Stromal cell of bone marrow (primary cell): ENCODE measurements at regions not wholly inside any gene's neighbourhood (a gene's known extent, or its start where the extent isn't known, plus 50 kb on each side); places are given as distances from the start of the nearest gene placed in this dataset.
A peak's percentile ranks its signal among the peaks of the same experiment; 100 is the strongest.

Source experiments
- DNase-seq: peaks from one replicate; pipeline ENCODE4 v3.0.0-alpha.2; 2012; ENCODE audit warnings: low read depth

DNA sequence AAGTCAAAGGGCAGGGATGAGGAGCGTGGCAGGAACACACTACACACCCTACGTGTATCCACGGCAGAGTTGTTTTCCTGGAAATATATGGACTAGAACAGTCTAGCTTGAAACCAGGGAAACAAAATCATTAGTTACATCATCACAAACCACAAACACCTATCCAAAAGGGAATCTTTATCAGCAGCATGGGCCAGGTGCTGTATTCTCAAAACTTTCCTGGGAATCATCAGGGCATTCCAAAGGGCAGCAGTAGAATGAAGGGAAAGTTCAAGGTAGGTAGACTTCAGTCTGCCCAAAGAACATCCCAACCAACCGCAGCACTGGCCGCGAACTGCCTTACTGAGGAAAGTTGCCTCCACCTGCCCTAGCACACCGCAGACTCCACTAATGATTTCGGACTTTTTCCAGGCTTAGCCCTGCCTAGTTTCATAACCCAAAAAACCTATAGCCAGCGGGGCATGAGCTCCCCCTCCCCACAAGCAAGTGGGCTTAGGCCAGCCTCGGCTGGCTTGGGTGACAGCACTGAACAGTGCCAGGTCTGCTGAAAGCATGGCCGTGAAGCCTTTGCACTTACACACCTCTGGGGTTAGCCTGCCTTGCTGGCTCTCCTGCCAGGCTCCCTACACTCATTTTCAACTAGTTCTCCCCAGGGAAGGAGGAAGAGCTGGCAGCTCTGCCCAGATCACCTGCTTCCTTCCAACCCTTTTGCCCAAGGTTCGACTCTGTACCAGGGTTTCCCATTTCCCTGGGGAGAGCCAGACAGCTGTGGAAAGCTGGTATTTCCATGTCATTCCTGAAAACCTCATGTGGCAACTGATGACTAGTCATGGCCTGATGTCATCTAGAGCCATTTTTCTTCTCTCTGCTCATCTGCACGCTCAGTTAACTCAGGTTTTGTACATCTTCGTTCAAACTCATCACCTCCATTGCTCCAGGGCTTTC lies 77.3 kb upstream of the UBAC2 start:
- no peak for DNase-seq

DNA sequence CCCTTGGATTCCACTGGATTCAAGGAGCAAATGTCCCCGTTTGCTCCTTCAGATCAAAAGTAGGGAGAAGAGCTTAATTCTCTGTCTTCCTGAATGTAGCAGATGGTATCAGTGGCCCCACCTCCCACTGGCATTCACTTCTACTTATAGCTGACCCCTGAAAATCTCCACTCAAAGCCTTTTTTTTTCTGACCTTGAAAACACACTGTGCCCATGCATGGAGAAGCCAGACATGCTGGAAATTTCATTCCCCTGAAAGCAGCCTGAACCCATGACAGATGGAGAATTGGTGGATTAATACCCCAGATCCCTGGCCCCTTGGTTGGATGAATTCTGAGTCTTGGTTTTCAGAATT lies 76.6 kb upstream of the UBAC2 start:
- no peak for DNase-seq

DNA sequence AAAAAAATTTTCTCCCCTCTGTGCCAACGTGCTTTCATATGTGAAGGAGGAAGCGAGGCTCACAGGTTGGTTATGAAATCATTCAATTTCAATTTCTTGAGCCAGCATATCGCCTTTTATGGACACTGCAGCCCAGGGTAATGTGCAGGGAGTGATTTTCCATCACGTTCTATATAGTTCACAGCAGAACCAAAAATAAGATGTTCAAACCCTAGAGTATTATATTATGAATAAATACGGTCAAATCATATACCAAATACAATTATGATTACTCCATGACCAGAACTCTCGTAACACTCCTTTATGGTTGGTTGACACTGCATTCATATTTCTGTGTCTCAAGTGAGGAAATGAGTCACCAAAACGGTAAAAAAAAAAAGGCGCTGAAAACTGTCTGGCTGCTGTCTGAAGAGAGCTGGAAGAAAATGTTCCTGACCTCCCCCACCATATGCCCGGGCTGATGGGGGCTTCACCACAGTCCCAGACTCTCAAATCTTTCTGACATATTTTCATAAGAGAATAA lies 75.8 kb upstream of the UBAC2 start:
- DNase-seq, result peak; percentile 56

DNA sequence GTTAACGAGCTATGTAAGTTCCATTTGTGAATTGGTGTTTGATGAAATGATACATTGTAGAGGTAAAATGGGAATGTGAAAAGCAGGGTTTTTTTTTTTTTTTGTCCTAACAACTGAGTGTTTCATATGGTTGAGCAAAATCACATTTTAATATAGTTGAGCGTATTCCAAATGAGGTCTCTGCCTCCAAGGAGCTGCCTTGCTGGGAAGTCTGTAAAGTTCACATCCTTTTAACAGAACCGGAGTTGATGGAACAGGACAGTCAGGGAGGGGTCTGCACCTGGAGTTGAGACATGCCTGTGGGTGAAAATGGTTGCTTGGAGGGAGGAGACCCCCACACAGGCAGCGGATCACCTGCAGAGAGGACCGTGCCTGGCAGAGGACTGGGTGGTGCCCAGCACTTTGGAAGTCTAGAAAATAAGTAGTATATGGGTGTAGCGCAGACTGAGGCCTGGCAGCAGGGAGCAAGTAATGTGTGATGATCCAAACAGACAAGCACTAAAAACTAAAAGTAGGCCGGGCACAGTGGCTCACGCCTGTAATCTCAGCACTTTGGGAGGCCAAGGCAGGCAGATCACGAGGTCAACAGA lies 75.2 kb upstream of the UBAC2 start:
- DNase-seq, result no peak

DNA sequence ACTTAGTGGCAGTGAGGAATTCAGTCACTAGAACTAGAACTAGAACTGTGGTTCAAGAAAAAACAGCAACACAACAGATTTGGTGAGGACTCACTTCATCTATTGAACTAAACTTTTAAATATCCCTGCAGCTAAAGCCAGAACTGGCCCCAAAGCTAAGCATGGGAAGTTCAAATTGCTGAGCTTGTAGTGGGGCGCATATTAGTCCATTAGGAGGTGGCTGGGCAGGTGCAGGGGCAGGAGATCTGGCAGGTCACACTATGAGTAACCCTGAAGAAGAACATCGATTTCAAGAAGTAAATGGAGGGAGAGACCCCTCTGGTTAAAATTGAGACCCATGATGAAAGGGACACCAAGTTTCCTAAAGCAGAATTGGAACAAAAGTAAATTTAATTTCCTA lies 73.8 kb upstream of the UBAC2 start:
- DNase-seq, result no peak

DNA sequence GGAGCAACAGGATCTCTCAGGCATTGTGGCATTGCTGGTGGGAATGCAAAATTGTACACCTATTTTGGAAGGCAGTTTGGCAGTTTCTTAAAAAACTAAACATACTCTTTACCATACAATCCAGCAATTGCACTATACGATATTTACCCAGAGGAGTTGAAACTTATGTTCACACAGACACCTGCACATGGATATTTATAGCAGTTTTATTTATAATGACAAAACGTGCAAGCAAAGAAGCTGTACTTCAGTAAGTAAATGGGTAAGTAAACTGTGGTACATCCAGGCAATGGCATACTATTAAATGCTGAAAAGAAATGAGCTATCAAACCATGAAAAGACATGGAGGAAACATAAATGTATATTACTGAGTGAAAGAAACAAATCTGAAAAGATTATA lies 71.6 kb upstream of the UBAC2 start:
- DNase-seq, result no peak

DNA sequence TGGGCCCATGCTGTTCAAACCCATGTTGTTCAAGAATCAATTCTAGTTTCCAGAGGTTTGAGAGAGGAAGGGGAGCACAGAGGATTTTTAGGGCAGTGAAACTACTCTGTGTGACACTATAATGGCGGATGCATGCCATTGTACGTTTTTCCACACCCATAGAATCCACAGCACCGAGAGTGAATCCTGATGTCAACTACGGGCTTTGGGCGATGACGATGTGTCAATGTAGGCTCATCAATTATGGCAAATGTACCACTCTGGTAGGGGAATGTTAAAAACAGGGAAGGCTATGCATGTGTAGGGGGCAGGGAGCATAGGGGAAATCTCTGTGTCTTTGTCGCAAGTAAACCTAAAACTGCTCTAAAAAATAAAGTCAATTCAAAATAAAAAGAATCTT lies 70.7 kb upstream of the UBAC2 start:
- DNase-seq, result no peak

DNA sequence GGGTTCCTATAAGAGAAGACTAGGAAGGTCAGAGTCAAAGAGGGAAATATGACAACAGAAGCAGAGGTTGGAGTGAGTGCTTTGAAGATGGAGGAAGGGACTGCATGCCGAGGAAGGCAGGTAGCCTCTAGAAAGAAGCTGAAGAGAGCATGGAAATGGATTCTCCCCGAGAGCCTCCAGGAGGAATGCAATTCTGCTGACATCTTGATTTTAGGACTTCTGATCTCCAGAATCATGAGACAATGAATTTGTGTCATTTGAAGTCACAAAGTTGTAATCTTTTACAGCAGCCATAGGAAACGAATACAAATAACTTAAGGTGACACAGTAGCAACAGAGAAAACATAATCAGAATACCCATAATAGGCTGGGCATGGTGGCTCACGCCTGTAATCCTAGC lies 69.2 kb upstream of the UBAC2 start:
- DNase-seq, result no peak

DNA sequence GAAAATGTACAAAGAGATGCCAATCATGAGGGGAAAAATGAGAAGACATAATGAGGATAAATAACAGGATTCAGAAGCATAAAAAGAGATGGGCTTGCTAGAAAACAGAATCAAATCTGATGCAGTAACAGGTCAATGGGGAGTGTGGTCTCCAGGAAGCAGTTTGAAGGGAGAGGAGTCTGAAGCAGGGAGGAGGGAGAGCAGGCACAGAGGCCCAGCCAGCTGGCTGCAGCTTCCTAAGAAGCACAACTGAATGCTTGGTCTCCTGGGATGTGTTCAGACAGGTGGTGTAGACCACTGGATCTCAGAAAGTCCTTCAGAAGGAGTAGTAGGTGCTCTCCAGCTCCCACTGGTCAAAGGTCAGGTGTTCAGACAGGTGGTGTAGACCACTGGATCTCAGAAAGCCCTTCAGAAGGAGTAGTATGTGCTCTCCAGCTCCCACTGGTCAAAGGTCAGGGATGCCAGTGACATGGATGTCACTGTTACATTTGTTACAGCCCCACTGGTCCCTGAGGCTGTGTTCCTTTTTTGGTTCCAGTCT lies 68.3 kb upstream of the UBAC2 start:
- no peak for DNase-seq

DNA sequence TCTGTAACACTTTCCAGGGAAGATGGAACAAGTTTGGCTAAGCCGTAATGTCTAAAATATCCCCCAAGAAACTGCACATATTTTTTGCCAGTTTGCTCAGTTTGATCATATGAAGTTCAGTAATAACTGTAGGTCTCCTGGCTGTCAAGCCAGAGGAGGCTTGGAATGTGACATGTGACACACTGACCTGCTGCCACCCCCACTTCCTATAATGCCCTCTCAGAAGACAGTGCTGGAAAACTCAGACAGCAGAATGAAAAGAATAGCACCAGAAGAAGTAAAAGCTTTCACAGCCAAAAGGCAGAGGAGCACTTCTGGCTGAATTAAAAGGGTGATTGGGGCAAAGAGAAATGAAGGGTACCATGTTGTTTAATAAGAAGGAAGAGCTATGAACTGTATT lies 67.4 kb upstream of the UBAC2 start:
- no peak for DNase-seq

DNA sequence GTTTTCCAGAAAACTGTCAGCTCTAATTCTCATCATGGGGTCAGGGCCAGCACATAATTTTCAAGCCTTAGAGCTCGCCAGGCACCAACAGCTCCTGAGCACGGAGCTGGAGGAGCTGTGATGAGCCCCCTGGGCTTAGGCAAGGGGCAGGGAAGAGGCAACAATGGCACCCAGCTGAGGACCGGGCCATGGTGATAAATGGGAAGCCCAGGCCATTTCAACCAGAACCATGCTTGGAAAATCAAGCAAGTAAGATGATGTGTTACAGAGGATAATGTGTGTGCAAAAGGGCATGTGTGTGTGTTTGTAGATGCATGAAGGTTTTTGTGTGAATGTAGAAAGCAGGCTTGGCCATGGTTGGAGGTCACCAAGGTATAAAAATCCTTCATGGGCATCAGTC lies 66.8 kb upstream of the UBAC2 start:
- no peak for DNase-seq

DNA sequence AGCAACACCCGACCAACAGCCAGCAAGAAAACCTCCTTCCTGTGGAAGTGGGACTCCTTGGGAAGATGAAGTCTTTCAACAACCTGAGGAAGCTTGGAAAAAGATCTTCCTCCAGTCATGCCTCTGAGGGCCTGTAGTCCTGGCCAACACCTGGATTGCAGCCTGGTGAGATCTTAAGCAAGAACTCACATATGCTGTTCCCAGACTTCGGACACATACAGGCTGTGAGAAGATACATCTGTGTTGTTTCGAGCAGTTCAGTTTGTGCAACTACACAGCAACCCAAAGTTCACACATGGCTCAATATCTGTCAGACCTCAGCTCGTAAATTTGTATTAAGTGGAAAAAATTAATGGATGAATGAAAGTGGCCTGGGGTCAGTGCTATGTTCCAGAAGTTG lies 65.1 kb upstream of the UBAC2 start:
- DNase-seq, result no peak

DNA sequence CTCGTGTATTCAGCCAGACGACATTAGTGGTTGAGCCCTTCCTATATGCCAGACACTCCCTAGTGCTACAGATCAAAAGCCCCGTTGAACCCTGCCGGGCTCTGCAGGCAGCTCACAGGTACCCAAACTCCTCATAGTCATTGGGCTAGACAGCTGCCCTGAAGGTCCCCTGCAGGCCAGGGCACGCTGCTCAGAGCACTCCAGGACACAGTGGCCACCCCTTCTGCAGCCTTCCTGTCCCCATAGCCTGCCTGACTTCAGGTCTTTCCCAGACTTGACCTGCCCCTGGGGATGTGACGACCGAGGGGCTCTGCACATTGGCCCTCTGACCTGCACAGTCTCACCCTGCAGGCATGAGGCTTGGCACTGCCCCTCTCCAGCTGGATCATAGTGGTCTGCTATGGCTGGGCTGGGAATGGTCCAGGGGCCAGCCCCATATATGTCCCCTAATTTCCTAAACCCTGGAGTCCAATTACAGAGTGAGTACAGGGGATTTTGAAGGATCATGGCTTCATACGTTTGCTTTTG lies 64.2 kb upstream of the UBAC2 start:
- no peak for DNase-seq

DNA sequence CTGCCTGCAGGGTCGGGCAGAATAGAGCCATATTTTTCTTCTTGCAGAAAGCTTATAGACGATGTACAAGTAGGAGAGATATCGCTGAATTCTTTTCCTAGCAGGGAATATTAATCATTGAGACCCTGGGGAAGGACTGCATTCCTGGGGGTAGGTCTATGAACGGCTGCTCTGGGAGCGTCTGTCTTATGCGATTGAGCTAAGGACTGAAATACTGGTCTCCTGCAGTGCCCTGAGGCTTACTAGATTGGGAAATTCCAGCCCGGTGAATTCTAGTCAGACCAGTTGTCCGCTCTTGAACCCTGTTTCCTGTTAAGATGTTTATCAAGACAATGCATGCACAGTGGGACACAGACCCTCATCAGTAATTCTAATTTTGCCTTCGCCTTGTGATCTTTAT lies 59.8 kb upstream of the UBAC2 start:
- DNase-seq, result no peak

DNA sequence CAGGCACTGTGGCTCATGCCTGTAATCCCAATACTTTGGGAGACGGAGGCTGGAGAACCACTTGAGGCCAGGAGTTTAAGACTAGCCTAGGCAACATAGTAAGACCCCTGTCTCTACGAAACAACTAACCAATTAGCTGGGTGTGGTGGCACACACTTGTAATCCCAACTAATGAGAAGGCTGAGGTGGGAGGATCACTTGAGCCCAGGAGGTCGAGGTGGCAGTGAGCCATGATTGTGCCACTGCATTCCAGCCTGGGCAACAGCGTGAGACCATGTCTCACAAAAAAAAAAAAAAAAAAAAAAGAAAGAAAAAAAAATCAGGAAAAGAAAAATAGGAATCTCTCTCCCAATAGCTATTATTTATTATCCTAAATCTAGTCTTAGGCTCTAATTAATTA lies 56.8 kb upstream of the UBAC2 start:
- no peak for DNase-seq

DNA sequence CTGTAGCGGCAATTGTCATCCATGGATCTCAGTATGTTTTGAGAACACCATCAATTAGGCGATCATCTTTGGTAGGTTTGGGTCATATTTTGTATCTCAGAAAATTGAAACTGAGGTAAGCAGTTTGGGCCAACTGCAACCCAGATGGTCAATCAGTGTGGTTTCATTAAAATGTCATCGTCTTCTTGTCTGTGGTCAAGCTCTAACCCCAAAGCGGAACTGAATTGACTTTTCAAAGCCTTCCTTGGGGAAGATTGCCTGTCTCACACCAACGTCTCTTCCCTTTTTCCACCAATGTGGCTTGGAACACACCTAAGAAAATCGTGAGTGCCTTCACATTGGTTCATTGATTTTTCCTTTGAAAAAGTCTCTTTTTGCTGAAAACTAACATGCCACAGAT lies 56.3 kb upstream of the UBAC2 start:
- no peak for DNase-seq

DNA sequence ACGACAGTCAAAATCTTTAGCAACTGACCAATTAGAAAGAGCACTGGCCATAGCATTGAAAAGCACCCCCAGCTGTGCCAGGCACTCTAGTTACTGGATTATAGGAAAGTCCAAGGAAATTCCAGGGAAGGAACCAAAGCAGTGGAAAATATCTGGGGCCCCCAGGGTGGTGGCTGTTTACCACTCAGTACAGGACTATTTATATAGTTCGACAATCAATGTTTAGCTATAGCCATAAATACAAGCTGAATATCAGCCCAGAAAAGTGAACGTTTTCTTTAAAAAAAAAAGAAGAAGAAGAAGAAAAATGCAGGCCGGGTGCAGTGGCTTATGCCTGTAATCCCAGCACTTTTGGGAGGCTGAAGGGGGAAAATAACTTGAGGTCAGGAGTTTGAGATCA lies 55.2 kb upstream of the UBAC2 start:
- DNase-seq, result no peak

DNA sequence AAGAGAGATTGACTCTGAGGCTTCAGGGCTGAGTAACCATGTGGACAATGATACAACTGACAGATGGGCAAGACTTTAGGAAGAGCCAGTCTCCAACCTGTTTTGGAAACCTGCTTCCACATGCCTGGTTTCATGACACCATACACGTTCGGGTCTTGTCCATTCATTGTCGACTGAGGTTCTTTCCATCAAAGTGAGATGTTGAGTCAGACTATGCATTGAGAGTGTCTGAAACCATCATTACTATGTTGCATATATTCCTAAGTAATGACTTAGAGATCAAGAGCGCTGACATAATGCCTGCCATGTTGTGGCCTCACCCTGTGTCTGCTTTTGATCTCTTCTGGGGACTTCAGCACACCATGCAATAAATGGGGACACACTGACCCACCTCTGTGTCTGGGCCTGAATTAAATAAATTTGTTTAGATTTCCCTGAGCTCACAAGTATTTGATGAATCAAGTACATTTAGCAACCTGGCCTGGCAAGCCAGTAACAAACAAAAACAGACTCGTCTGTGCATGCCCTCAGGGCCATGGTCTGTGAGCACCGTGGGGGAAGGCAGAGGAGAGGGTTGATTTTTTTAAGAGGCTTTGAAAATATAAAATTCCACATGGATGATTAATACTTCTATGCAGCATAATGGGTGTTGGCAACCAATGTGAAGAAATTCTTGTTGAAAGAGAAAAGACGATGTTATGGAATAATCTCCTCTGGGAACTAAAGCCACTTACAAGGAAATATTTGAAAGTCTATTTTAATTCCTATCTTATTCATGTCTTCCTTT lies 49.9 kb upstream of the UBAC2 start:
- DNase-seq, result peak; percentile 57
